HAP-1 (cell line): ENCODE measurements at regions not wholly inside any gene's neighbourhood (a gene's known extent, or its start where the extent isn't known, plus 50 kb on each side); places are given as distances from the start of the nearest gene placed in this dataset.

Source experiments
- DNase-seq, 2 experiments: peaks; one replicate each; pipeline ENCODE4 v3.0.0-alpha.2; 2016 to 2020; ENCODE audit warnings: low spot score in 2 of 2
- H3K27me3 ChIP-seq: fragments of 250-450 bp; sonication (Bioruptor Pico); 2 replicates; pipeline ENCODE4 v1.5.1; 2020; ENCODE audit warnings: low read depth, mild to moderate bottlenecking, moderate library complexity
- H3K36me3 ChIP-seq: fragments of 250-450 bp; sonication (Bioruptor Pico); replicated peaks from 2 replicates; pipeline ENCODE4 v1.5.1; 2020; ENCODE audit warnings: mild to moderate bottlenecking
- H3K4me1 ChIP-seq: fragments of 250-450 bp; sonication (Bioruptor Pico); 2 replicates; pipeline ENCODE4 v1.5.1; 2020; ENCODE audit warnings: mild to moderate bottlenecking
- H3K4me3 ChIP-seq: fragments of 250-450 bp; sonication (Bioruptor Pico); 2 replicates; pipeline ENCODE4 v1.5.1; 2020; ENCODE audit warnings: mild to moderate bottlenecking, moderate library complexity
- H3K9me3 ChIP-seq: fragments of 250-450 bp; sonication (Bioruptor Pico); 2 replicates; pipeline ENCODE4 v1.5.1; 2020; ENCODE audit warnings: mild to moderate bottlenecking, moderate library complexity
- in situ Hi-C: fragments of 300-500 bp; cut with MboI; formaldehyde crosslinking; loops from 3 replicates; pipeline ENCODE4 v1.14.3; 2020; ENCODE audit warnings: low sequenced_read_pairs, inconsistent platforms, mixed read lengths

DNA sequence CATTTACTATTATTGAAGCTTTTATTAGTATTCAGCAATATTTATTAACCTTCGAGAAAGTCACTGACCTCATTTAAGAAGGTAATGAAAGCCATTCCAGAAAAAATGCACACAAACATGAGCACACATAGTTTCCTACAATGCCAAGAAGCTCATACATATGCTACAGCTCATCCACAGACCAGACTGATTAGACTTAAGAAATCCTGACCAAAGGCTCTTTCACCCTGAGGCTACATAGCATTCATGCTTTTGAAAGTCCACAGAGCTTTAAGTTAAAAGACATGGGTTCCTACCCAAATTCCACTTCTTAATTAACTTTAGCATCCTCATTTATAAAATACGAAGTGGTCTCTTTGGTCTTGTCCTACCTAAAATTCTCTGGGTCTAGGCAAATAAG, 430.4 kb downstream of the TBC1D32 start:
- in situ Hi-C loops, result no loop called here
- no peak for DNase-seq
- Histone ChIP-seq H3K36me3 (no peaks in the 10 kb centered on the region), H3K27me3 (no peaks in the 10 kb centered on the region), H3K9me3 (no peaks in the 10 kb centered on the region), H3K4me3 (no peak overlapping the region), H3K4me1 (no peaks in the 10 kb centered on the region)

DNA sequence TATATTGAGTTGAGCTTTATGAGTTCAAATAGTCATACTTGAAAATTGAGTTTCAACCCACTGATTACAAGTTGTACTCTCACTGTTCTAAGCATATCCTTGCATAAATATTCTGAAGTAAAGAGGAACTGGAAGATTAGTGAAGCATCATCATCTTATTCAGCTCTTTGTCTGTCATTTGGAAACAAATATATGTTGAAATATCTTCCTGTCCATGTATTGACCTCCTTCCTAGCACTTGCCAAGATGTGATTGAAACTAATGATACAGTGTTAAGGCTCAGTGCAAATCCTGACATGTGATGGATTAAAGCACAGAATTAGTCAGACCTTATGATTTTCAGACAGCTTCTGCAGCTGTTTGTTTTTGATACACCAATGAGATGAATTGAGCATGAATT, 434.3 kb downstream of the TBC1D32 start:
- H3K27me3 ChIP-seq, result no peaks in the 10 kb centered on the region
- no peak overlapping the region for H3K4me3 ChIP-seq
- no peaks in the 10 kb centered on the region for H3K9me3 ChIP-seq
- H3K36me3 ChIP-seq, result no peaks in the 10 kb centered on the region
- no peak for DNase-seq
- in situ Hi-C loops, result no loop called here
- H3K4me1 ChIP-seq, result no peaks in the 10 kb centered on the region

DNA sequence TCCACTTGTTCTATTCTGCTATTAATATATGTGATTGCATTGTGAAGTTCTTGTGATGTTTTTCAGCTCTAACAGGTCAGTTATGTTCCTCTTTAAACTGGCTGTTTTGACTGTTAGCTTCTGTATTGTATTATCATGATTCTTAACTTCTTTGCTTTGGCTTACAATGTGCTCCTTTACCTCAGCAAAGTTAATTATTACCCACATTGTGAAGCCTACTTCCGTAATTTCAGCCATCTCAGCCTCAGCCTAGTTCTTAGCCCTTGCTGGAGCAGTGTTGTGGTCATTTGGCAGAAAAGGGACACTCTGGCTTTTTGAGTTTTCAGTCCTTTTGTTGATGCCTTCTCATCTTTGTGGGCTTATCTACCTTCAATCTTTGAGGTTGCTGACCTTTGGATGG, 440.2 kb downstream of the TBC1D32 start:
- H3K4me1 ChIP-seq, result no peaks in the 10 kb centered on the region
- H3K9me3 ChIP-seq, result no peaks in the 10 kb centered on the region
- DNase-seq, result no peak
- in situ Hi-C loops, result no loop called here
- H3K27me3 ChIP-seq, result no peaks in the 10 kb centered on the region
- H3K36me3 ChIP-seq, result no peaks in the 10 kb centered on the region
- H3K4me3 ChIP-seq, result no peak overlapping the region

DNA sequence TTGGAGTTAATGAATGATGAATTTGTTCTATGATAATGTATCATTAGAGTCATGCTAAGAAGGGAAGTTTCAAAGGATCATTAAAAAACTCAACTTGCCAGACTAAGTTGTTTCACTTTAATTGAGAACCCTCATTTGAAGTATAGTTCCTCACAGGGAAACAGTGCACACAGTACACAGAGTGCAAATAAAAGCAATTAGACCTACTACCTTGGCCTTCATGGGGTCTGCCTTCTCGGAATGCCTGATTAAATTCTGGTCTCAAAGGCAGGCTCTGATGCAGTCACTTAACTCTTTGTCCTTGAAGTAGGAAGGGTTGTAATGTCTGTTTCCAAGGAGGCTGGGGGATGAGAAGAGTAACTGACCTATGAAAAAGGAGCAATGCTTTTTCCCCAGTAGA, 457.3 kb downstream of the TBC1D32 start:
- Histone ChIP-seq H3K4me1 (no peaks in the 10 kb centered on the region), H3K36me3 (no peaks in the 10 kb centered on the region), H3K27me3 (no peaks in the 10 kb centered on the region), H3K4me3 (no peak overlapping the region), H3K9me3 (no peaks in the 10 kb centered on the region)
- no peak for DNase-seq
- in situ Hi-C loops, result no loop called here

DNA sequence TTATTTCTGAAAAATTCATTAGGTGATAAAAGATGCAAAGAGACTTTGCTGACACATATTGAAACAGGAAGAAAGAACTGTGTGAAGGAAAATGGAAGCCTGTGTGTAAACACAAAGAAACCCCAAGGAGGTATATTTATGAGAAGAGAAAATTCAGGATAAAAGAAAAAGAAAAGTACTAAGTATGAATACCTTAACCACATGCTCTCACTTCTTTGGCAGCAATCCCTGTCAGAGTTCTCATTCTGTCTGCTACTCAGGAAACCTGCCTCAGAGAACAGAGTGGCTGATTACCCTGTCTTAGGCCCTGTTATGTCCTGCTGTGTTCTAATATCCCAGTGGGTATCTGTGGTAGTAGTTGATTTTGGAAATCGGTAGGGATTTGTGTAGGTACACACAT, 457.9 kb downstream of the TBC1D32 start:
- Histone ChIP-seq H3K4me1 (no peaks in the 10 kb centered on the region), H3K36me3 (no peaks in the 10 kb centered on the region), H3K9me3 (no peaks in the 10 kb centered on the region), H3K27me3 (no peaks in the 10 kb centered on the region), H3K4me3 (no peak overlapping the region)
- DNase-seq, result no peak
- in situ Hi-C loops, result no loop called here

DNA sequence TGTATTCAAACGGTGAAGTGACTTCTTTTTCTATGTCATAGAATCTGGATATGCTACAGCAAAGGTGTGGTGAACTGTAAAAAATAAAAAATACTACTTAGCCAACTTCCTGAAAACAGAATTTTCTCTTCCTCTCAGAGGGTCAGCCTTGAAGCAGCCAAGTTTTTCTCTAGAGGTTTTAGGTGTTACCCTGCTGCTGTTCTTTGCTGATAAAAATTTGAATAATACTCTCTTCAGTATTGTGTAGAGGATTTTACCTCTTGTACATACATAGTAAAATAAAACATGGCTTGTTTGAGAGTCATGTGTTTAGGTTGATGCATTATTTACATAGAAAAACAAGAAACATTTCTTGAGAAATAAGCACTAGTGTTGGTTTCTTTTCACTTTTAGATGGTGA, 458.4 kb downstream of the TBC1D32 start:
- Histone ChIP-seq H3K36me3 (no peaks in the 10 kb centered on the region), H3K4me3 (no peak overlapping the region), H3K9me3 (no peaks in the 10 kb centered on the region), H3K4me1 (no peaks in the 10 kb centered on the region), H3K27me3 (no peaks in the 10 kb centered on the region)
- no peak for DNase-seq
- in situ Hi-C loops, result no loop called here

DNA sequence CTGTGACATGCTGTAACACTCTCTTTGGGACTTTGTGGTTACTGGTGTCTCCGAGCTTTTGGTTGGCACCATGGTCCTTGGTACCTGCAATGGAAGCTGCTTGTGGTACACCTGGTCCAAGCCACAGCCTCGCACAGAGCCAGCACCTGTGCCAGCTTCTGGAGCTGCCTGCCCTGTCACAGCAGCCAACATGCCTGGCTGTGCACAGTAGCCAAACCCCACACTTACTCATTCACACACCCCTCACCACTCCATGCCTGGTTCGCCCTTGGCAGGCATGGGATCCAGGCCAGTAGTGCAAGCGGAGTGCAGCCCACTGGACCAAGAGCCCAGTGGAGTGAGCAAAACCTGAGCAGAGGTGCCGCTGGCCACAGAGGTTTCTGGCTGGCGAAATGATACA, 459.9 kb downstream of the TBC1D32 start:
- no peaks in the 10 kb centered on the region for H3K9me3 ChIP-seq
- in situ Hi-C loops, result no loop called here

DNA sequence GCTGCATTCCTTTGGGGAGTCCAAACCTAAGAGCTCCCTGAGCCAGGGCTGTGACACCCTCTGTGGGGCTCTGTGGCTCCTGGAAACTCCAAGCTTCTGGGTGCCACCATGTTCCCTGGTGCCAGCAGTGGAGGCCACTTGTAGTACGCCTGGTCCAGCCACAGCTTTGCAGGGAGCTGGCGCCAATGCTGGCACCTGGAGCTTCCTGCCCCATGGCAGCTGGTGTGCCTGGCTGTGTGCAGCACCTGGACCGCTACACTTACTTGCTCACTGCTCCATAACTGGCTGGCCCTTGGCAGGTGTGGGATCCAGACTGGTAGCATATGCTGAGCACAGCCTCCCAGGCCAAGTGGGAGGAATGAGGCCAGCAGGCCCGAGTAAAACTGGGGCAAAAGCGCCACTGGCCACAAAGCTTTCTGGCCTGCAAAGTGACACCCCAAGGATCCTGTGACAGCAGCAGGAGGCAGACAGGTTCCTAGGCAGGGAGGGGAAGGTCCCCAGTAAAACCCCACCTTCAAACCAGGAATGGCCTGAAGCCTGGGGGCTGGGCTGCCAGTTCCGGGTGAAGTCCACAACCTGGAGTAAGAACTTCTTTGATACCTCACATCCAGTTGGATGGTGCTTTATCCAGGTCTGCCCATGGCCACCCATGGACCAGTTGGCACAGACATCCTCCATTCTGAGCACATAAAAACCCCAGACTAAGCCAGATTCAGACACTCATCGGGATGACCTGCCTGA, 461.0 kb downstream of the TBC1D32 start:
- Histone ChIP-seq H3K9me3 (no peaks in the 10 kb centered on the region), H3K4me3 (no peak overlapping the region), H3K36me3 (no peaks in the 10 kb centered on the region), H3K4me1 (no peaks in the 10 kb centered on the region), H3K27me3 (no peaks in the 10 kb centered on the region)
- DNase-seq, result no peak
- in situ Hi-C loops, result no loop called here

More for the DNA sequence above, 459.9 kb downstream of the TBC1D32 start:
- Histone ChIP-seq H3K36me3 (no peaks in the 10 kb centered on the region), H3K4me3 (no peak overlapping the region), H3K4me1 (no peaks in the 10 kb centered on the region), H3K27me3 (no peaks in the 10 kb centered on the region)
- DNase-seq, result no peak

DNA sequence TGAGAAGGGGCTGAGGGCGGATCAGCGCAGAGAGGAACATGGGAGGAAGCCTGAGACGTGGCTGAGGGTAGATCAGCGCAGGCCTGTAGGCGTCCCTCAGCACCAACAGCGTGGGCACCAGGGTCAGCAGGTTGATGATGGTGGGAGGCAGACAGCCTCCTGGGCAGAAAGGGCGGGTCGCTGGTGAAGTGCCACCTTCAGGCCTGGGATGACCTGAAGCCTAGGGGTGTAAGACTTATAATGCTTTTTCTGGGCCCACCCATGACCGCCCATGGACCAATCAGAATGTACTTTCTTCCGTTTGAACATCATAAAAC, 462.1 kb downstream of the TBC1D32 start:
- no peaks in the 10 kb centered on the region for H3K9me3 ChIP-seq
- no peaks in the 10 kb centered on the region for H3K4me1 ChIP-seq
- H3K4me3 ChIP-seq, result no peak overlapping the region
- in situ Hi-C loops, result no loop called here
- H3K27me3 ChIP-seq, result no peaks in the 10 kb centered on the region
- H3K36me3 ChIP-seq, result no peaks in the 10 kb centered on the region
- no peak for DNase-seq

DNA sequence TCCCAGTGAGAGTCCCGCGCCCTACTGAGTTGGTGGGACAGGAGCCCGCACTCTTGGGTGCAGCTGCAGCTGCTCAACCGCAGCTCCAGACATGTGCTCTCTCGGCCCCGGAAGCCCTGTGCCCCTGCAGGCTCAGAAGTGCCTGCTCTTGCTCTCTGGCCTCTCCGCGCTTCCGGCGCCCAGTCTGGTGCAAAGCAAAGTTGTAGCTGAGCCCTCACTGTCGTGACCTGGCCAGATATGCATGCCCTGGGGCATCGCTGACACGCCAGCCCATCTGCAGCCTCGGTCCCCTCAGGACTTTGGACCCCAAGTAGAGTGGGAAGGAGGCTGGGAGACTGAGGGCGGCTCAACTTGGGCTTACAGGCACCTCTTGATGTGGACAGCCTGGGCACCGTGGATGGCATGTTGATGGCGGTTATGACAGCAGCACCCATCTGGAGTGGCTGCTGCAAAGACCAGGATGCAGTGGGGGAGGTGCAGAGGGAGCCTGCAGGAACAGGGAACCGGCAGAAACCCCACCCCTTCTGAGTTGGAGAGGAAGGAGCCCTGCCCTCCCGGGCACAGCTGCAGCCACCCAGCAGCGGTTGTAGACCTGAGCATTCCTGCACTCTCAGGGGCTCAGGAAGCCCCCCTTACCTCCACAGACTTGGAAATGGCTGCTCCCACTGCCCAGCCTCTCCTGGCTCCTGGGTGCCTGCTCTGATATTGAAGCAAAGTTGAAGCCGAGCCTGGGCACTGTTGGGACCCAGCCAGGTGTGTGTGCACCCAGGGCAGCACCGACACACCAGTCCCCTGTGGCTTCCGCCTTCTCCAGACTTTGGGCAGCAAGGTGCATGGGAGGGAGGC, 462.6 kb downstream of the TBC1D32 start:
- Histone ChIP-seq H3K36me3 (no peaks in the 10 kb centered on the region), H3K4me1 (no peaks in the 10 kb centered on the region), H3K9me3 (no peaks in the 10 kb centered on the region), H3K4me3 (no peak overlapping the region), H3K27me3 (no peaks in the 10 kb centered on the region)
- in situ Hi-C loops, result no loop called here
- no peak for DNase-seq

DNA sequence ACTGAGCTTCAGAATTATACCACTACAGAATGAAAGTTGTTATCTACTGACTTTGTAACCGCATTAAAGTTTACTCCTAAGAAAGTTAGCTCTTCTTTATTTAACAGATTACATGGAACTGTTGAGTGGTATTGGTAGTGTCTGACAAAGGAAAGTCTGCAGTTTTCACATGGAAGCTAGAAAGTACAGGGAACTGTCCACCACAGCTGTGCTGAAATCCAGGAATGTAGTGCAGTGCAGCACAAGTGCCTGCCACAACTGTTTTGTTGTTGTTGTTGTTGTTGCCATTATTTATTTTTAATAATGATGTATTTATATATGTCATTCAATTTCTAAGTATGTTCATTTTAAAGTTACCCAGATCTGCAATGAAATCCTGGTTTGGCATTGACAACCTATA, 464.9 kb downstream of the TBC1D32 start:
- in situ Hi-C loops, result no loop called here
- Histone ChIP-seq H3K4me1 (no peaks in the 10 kb centered on the region), H3K27me3 (no peaks in the 10 kb centered on the region), H3K9me3 (no peaks in the 10 kb centered on the region), H3K4me3 (no peak overlapping the region), H3K36me3 (no peaks in the 10 kb centered on the region)
- DNase-seq, result no peak

DNA sequence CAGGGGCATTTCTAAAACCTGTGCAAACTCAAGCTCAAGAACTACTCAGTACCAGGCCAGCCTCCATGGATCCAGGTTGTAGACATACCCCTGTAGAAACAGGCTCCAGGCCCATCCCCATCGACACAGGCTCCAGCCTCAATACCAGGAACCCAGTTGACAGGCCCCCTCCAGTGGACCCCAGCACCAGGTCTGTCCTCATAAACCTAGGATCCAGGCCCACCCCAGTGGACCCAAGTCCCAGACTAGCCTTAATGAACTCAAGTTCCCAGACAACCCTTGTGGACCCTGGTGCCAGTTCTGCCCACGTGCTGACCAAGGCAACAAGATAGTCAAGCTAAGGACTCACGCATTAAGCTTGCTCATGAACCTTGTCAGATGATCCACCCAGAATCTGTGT, 476.9 kb downstream of the TBC1D32 start:
- Histone ChIP-seq H3K36me3 (no peaks in the 10 kb centered on the region), H3K27me3 (no peaks in the 10 kb centered on the region), H3K4me1 (no peaks in the 10 kb centered on the region), H3K9me3 (no peaks in the 10 kb centered on the region), H3K4me3 (no peak overlapping the region)
- in situ Hi-C loops, result no loop called here
- DNase-seq, result no peak

DNA sequence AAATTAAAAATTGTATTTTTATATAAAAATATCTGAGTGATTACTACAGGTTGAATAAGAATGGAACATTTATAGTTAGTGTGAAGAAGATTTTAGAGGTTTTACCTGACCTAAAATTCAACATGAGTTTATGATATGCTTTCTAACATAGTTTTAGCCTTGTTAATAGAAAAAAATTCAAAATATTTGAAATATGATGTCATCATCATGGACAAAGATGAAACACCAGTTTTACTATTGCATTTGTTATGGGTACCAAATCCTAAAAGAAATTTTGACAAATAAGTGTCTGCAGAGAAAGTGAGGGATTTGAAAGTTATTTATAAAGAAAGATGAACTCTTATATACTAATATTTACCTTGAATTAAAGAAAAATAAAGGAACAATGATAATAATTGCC, 479.7 kb downstream of the TBC1D32 start:
- in situ Hi-C loops, result no loop called here
- Histone ChIP-seq H3K4me1 (no peaks in the 10 kb centered on the region), H3K4me3 (no peak overlapping the region), H3K9me3 (no peaks in the 10 kb centered on the region), H3K27me3 (no peaks in the 10 kb centered on the region), H3K36me3 (no peaks in the 10 kb centered on the region)
- DNase-seq, result no peak

DNA sequence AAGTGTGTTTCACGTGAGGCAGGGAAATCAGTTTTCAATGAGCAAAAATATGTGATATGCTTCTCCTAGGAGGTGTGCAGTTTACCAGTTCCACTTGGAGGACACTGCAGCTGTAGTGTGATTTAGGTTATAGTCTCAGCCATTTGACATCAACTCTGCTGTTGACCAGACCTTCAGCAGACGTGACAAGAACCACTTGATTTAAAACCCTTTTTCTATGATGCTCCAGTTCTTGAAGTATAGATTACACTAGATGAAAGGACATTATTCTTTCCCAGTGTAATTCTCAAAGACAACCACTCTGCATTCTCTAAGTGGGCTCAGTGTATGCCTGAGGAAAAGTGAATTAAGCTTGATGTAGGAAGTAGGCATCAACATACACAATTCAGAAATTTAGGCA, 480.8 kb downstream of the TBC1D32 start:
- H3K9me3 ChIP-seq, result no peaks in the 10 kb centered on the region
- H3K36me3 ChIP-seq, result no peaks in the 10 kb centered on the region
- in situ Hi-C loops, result no loop called here
- no peak overlapping the region for H3K4me3 ChIP-seq
- no peaks in the 10 kb centered on the region for H3K27me3 ChIP-seq
- H3K4me1 ChIP-seq, result no peaks in the 10 kb centered on the region
- no peak for DNase-seq
